ENCODE measurements at regions not wholly inside any gene's neighbourhood (a gene's known extent, or its start where the extent isn't known, plus 50 kb on each side); places are given as distances from the start of the nearest gene placed in this dataset.

GRCh38 chr11:95593111-95593510, 196.5 kb downstream of the FAM76B start:
- H3K4me1 ChIP-seq (ENCODE audit: insufficient read depth, low read length): peaks cover 2% of the 10 kb centered on the region; the same call in 1 of the 2 replicates

DNA sequence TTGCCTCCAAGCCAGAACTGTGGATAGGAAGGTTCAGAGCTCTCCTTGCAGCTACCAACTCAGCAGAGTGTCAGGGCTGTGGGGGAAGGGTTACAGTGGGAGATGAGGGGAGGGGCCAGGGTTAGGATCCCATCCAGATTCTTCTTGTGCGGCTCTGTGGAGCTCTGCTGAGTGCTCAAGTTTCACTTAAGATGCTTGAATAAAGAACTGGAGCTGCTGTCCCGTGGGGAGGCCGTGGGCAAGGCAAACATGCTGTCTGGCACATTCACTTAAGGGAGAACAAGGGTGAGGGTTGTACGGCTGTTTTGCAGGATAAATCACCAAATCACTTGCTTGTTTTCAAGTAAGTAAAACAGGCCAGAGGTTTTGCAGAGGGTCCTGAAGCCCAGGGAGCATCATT, 197.1 kb downstream of the FAM76B start:
- Histone ChIP-seq H3K9me3 (ENCODE audit: control insufficient read depth, insufficient read depth, low read length) (no peaks in the 10 kb centered on the region), H3K36me3 (ENCODE audit: insufficient read depth, low read length) (no peaks in the 10 kb centered on the region), H3K4me1 (ENCODE audit: insufficient read depth, low read length) (peaks cover 2% of the 10 kb centered on the region; the same call in 1 of the 2 replicates), H3K9ac (ENCODE audit: low read depth, low read length) (no peak overlapping the region)

More at GRCh38 chr11:95593111-95593510, 196.5 kb downstream of the FAM76B start:
- Histone ChIP-seq H3K9me3 (ENCODE audit: control insufficient read depth, insufficient read depth, low read length) (no peaks in the 10 kb centered on the region), H3K9ac (ENCODE audit: low read depth, low read length) (no peak overlapping the region), H3K36me3 (ENCODE audit: insufficient read depth, low read length) (no peaks in the 10 kb centered on the region)

GRCh38 chr11:95589893-95590612, 199.5 kb downstream of the FAM76B start:
- H3K9me3 ChIP-seq (ENCODE audit: control insufficient read depth, insufficient read depth, low read length): no peaks in the 10 kb centered on the region
- no peaks in the 10 kb centered on the region for H3K36me3 ChIP-seq (ENCODE audit: insufficient read depth, low read length)
- H3K9ac ChIP-seq (ENCODE audit: low read depth, low read length): no peak overlapping the region
- peaks cover 6% of the 10 kb centered on the region; the same call in 1 of the 2 replicates for H3K4me1 ChIP-seq (ENCODE audit: insufficient read depth, low read length)

DNA sequence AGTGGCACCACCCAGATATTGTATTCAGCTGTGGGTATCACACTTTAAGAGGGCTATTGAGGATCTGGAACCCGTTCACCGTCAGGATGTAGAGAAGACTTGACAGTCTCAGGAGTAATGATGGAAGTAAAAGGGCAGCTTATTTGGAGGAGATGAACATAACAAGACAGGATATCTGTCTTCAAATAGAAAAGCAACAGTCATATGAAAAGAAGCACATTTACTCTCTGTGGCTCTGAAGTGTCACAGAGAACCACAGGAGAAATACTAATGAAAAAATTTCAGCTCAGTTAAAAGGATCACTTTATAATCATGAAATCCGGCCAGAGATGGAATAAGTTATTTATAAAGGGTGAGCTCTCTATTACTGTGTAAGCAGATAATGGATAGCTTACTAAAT, 200.8 kb downstream of the FAM76B start:
- no peak overlapping the region for H3K9ac ChIP-seq (ENCODE audit: low read depth, low read length)

GRCh38 chr11:95586661-95587060, 202.9 kb downstream of the FAM76B start:
- H3K4me1 ChIP-seq (ENCODE audit: insufficient read depth, low read length): peaks cover 4% of the 10 kb centered on the region; the same call in 1 of the 2 replicates
- no peak overlapping the region for H3K9ac ChIP-seq (ENCODE audit: low read depth, low read length)
- H3K9me3 ChIP-seq (ENCODE audit: control insufficient read depth, insufficient read depth, low read length): no peaks in the 10 kb centered on the region
- H3K36me3 ChIP-seq (ENCODE audit: insufficient read depth, low read length): no peaks in the 10 kb centered on the region

More for the DNA sequence above, 200.8 kb downstream of the FAM76B start:
- no peaks in the 10 kb centered on the region for H3K36me3 ChIP-seq (ENCODE audit: insufficient read depth, low read length)
- H3K9me3 ChIP-seq (ENCODE audit: control insufficient read depth, insufficient read depth, low read length): no peaks in the 10 kb centered on the region
- H3K4me1 ChIP-seq (ENCODE audit: insufficient read depth, low read length): peaks cover 6% of the 10 kb centered on the region; the same call in 1 of the 2 replicates

DNA sequence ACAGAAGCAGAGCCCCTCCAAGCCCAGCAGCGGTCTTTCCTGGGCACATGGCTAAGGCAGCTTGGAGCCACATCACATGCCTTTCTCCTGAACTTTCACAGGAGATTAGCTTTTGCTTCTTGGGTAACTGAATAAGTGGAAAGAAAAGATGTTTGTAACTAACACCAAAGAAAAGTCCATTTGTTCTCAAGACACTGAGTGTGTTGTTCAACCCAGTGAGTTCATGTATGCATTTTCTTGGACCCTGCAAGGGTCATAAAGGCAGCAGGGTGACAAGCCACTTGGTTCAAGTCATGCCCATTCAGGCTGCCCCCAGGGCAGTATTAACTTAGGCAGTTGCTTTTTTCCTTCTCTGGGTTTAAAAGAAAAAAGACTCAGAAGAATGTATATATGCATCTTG, 203.4 kb downstream of the FAM76B start:
- Histone ChIP-seq H3K4me1 (ENCODE audit: insufficient read depth, low read length) (peaks cover 4% of the 10 kb centered on the region; the same call in 1 of the 2 replicates), H3K9me3 (ENCODE audit: control insufficient read depth, insufficient read depth, low read length) (no peaks in the 10 kb centered on the region), H3K36me3 (ENCODE audit: insufficient read depth, low read length) (no peaks in the 10 kb centered on the region), H3K9ac (ENCODE audit: low read depth, low read length) (no peak overlapping the region)

DNA sequence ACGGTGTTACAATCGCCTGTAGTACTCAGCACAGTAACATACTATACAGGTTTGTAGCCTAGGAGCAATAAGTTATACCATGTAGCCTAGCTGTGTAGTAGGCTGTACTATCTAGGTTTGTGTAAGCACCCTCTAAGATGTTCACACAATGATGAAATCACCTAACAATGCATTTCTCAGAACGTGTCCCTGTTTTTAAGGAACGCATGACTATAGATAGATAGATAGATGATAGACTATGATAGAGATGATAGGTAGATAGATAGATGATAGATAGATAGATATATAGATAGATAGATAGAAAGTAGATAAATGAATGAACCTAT, 203.9 kb downstream of the FAM76B start:
- Histone ChIP-seq H3K36me3 (ENCODE audit: insufficient read depth, low read length) (no peaks in the 10 kb centered on the region), H3K4me1 (ENCODE audit: insufficient read depth, low read length) (peaks cover 4% of the 10 kb centered on the region; the same call in 1 of the 2 replicates), H3K9me3 (ENCODE audit: control insufficient read depth, insufficient read depth, low read length) (no peaks in the 10 kb centered on the region), H3K9ac (ENCODE audit: low read depth, low read length) (no peak overlapping the region)

GRCh38 chr11:95585069-95585751, 204.4 kb downstream of the FAM76B start:
- Histone ChIP-seq H3K9ac (ENCODE audit: low read depth, low read length) (no peak overlapping the region), H3K4me1 (ENCODE audit: insufficient read depth, low read length) (peaks cover 4% of the 10 kb centered on the region; the same call in 1 of the 2 replicates), H3K9me3 (ENCODE audit: control insufficient read depth, insufficient read depth, low read length) (no peaks in the 10 kb centered on the region), H3K36me3 (ENCODE audit: insufficient read depth, low read length) (no peaks in the 10 kb centered on the region)

GRCh38 chr11:95584589-95584988, 205.0 kb downstream of the FAM76B start:
- no peaks in the 10 kb centered on the region for H3K9me3 ChIP-seq (ENCODE audit: control insufficient read depth, insufficient read depth, low read length)
- H3K9ac ChIP-seq (ENCODE audit: low read depth, low read length): no peak overlapping the region
- H3K4me1 ChIP-seq (ENCODE audit: insufficient read depth, low read length): peaks cover 4% of the 10 kb centered on the region; the same call in 1 of the 2 replicates
- no peaks in the 10 kb centered on the region for H3K36me3 ChIP-seq (ENCODE audit: insufficient read depth, low read length)

DNA sequence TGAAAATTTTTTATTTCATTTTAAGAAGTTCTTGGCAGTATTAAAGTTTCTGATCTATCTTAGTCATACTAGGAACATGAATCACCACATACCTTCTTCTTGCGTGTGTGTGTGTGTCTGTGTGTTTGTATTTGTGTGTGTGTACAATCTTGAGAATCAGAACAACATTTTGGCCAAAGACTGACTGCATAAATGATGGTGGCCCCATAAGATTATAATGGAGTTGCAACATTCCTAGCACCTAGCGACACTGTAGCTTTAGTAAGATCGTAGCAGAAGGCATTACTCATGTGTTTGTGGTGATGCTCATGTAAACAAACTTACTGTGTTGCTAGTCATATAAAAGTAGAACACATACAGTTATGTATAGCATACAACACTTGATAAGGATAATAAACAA, 205.4 kb downstream of the FAM76B start:
- Histone ChIP-seq H3K9ac (ENCODE audit: low read depth, low read length) (no peak overlapping the region), H3K36me3 (ENCODE audit: insufficient read depth, low read length) (no peaks in the 10 kb centered on the region), H3K4me1 (ENCODE audit: insufficient read depth, low read length) (peaks cover 4% of the 10 kb centered on the region; the same call in 1 of the 2 replicates), H3K9me3 (ENCODE audit: control insufficient read depth, insufficient read depth, low read length) (no peaks in the 10 kb centered on the region)

- H3K4me1 ChIP-seq (ENCODE audit: insufficient read depth, low read length): no peaks in the 10 kb centered on the region
- no peaks in the 10 kb centered on the region for H3K36me3 ChIP-seq (ENCODE audit: insufficient read depth, low read length)
- H3K9me3 ChIP-seq (ENCODE audit: control insufficient read depth, insufficient read depth, low read length): no peaks in the 10 kb centered on the region
- no peak overlapping the region for H3K9ac ChIP-seq (ENCODE audit: low read depth, low read length)
Observed at GRCh38 chr11:95577716-95578460, 211.7 kb downstream of the FAM76B start.

GRCh38 chr11:95576146-95576845, 213.3 kb downstream of the FAM76B start:
- Histone ChIP-seq H3K9ac (ENCODE audit: low read depth, low read length) (no peak overlapping the region), H3K36me3 (ENCODE audit: insufficient read depth, low read length) (no peaks in the 10 kb centered on the region), H3K9me3 (ENCODE audit: control insufficient read depth, insufficient read depth, low read length) (no peaks in the 10 kb centered on the region), H3K4me1 (ENCODE audit: insufficient read depth, low read length) (no peaks in the 10 kb centered on the region)

DNA sequence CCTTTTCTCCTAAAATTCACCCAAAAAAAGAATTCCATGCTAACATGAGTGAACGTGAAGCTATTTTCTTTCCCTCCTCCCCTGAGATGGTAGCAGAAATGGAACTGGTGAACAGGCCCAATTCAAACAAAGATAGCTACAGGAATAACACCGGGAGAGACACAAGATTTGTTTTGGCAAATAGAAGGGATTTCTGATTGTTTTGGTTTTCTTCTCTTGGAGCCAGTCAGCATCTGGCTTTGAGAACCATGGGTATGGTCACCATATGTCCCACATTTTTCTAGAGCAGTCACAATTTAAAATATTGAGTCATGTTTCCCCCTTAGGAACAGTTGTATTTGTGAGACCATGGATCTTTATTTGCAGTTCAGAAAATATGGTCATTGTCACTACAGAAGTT, 214.1 kb downstream of the FAM76B start:
- no peaks in the 10 kb centered on the region for H3K9me3 ChIP-seq (ENCODE audit: control insufficient read depth, insufficient read depth, low read length)
- no peaks in the 10 kb centered on the region for H3K36me3 ChIP-seq (ENCODE audit: insufficient read depth, low read length)
- no peaks in the 10 kb centered on the region for H3K4me1 ChIP-seq (ENCODE audit: insufficient read depth, low read length)
- H3K9ac ChIP-seq (ENCODE audit: low read depth, low read length): no peak overlapping the region

DNA sequence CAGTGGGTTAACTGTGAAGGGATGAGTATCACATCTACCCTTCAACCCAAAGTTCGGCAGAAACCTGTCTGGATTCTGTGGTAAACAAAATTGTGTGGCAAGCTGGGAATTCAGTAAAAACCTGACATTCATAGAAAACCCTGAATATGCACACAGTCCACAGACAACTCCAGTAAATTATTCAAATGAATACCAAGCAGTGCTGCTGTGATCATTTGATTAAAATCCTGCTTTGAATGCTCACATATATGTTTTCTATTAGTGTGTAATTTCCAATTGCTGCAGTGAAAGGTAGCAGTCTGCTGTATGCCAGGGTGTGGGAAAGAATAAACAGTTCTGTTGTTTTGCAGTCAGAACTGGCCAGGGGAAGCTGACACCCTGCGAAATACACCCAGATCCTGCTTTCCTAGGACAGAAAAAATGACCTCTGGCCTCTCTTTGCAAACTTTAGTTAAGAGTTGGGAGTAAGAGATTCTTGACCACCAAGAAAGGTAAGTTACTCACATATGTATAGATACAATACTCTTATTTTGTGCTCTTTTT, 217.8 kb downstream of the FAM76B start:
- Histone ChIP-seq H3K9ac (ENCODE audit: low read depth, low read length) (no peak overlapping the region), H3K36me3 (ENCODE audit: insufficient read depth, low read length) (no peaks in the 10 kb centered on the region), H3K9me3 (ENCODE audit: control insufficient read depth, insufficient read depth, low read length) (peaks cover 10% of the 10 kb centered on the region; the same call in 1 of the 2 replicates), H3K4me1 (ENCODE audit: insufficient read depth, low read length) (no peaks in the 10 kb centered on the region)

Measured in ES-I3 (cell line).